T-helper 17 cell (primary cell): ENCODE measurements at regions not wholly inside any gene's neighbourhood (a gene's known extent, or its start where the extent isn't known, plus 50 kb on each side); places are given as distances from the start of the nearest gene placed in this dataset.
"Not testable (repeated sequence)": the region's sequence is repeated elsewhere in the genome, so short reads cannot be mapped to it uniquely, and the experiment has no call there.

Experiments
- ATAC-seq: fragments of 150-1000 bp; cut with Tn5 transposase; 2 replicates; pipeline ENCODE4 v1.10.0; 2021; ENCODE audit warnings: mild to moderate bottlenecking, moderate library complexity
- DNase-seq, 3 donors: peaks; one replicate each; pipeline versions ENCODE4 v3.0.0 to v3.0.0-alpha.2; 2020 to 2021
- H3K9me3 ChIP-seq: one replicate; pipeline ENCODE4 v1.7.0; 2013; ENCODE audit warnings: low read length, mild to moderate bottlenecking; ENCODE audit not compliant: control insufficient read depth, poor library complexity, severe bottlenecking
- H3K27ac Mint-ChIP-seq: one replicate; pipeline ENCODE4 v1.8.0; 2022; ENCODE audit warnings: mild to moderate bottlenecking, moderate library complexity, mixed read lengths
- H3K27me3 Mint-ChIP-seq: one replicate; pipeline ENCODE4 v1.8.0; 2022; ENCODE audit warnings: mixed read lengths
- H3K36me3 Mint-ChIP-seq: one replicate; pipeline ENCODE4 v1.8.0; 2022; ENCODE audit warnings: low read depth, mixed read lengths
- H3K4me1 Mint-ChIP-seq: one replicate; pipeline ENCODE4 v1.8.0; 2022; ENCODE audit warnings: mild to moderate bottlenecking, mixed read lengths
- H3K4me3 Mint-ChIP-seq: one replicate; pipeline ENCODE4 v1.8.0; 2022; ENCODE audit warnings: mild to moderate bottlenecking, moderate library complexity, mixed read lengths

- not testable (repeated sequence) for H3K9me3 ChIP-seq, DNase-seq, H3K4me3 Mint-ChIP-seq, H3K27ac Mint-ChIP-seq, H3K36me3 Mint-ChIP-seq, H3K4me1 Mint-ChIP-seq, ATAC-seq
- peaks cover 20% of the 10 kb centered on the region for H3K27me3 Mint-ChIP-seq
Observed at GRCh38 chr2:131833367-131834202, 305.9 kb downstream of the CCDC74A start.

- not testable (repeated sequence) for H3K4me3 Mint-ChIP-seq, H3K36me3 Mint-ChIP-seq, H3K9me3 ChIP-seq, DNase-seq, ATAC-seq, H3K4me1 Mint-ChIP-seq, H3K27ac Mint-ChIP-seq
- peaks cover 20% of the 10 kb centered on the region for H3K27me3 Mint-ChIP-seq
Observed at GRCh38 chr2:131834203-131835020, 306.7 kb downstream of the CCDC74A start.

DNA sequence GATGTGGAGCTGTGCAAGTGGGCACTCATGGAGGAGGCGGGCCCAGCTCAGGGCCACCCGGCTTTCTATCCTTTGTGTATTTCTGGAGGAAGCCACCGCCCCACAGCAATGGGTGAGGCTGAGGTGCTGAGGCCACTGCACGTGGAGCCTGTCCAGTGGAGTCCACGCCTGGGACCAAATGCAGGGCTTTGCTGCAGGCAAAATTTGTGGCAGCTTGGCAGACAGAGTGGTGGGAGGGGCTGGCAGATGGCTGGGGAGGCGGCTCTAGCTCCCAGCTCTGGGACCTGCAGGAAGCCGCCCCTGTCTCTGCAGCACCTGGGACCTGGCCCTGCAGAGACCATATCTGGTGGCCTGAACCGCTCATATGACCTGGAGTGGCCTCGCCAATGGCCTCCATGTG, 307.3 kb downstream of the CCDC74A start:
- H3K4me3 Mint-ChIP-seq, H3K9me3 ChIP-seq, H3K4me1 Mint-ChIP-seq, H3K36me3 Mint-ChIP-seq, DNase-seq, H3K27ac Mint-ChIP-seq, ATAC-seq: not testable (repeated sequence)
- H3K27me3 Mint-ChIP-seq = peaks cover 26% of the 10 kb centered on the region

DNA sequence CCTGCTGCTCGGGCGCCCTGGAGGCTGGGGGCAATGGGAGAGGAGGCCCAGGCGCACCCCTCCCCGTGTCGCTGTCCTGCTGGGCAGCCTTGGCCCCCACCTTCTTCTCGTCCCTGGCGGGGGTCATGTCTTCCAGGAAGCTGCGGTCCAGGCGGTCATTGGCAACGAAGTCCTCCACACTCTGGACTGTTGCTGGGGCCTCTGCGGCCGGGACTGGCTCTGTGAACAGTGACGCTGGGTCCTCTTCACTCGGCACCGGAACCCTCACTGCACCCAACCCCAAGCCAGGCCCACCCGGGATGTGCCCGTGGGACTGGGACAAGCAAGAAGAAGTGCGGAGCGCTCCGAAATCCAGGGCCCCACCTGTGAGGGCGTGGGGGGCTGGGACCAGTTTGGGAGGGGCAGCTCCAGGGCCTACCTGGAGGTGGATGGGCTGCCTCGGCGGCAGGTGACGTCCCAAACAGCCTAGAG, 308.0 kb downstream of the CCDC74A start:
- peaks cover 26% of the 10 kb centered on the region for H3K27me3 Mint-ChIP-seq
- no peaks in the 10 kb centered on the region for H3K36me3 Mint-ChIP-seq
- no peak overlapping the region for H3K27ac Mint-ChIP-seq
- no peak for ATAC-seq
- H3K4me3 Mint-ChIP-seq = no peak overlapping the region
- no peaks in the 10 kb centered on the region for H3K4me1 Mint-ChIP-seq
- no peak for DNase-seq
- H3K9me3 ChIP-seq = no peaks in the 10 kb centered on the region

GRCh38 chr2:131836116-131836515, 308.4 kb downstream of the CCDC74A start:
- not testable (repeated sequence) for H3K9me3 ChIP-seq, H3K27ac Mint-ChIP-seq, H3K36me3 Mint-ChIP-seq, H3K4me3 Mint-ChIP-seq, ATAC-seq, DNase-seq, H3K4me1 Mint-ChIP-seq
- peaks cover 26% of the 10 kb centered on the region for H3K27me3 Mint-ChIP-seq

GRCh38 chr2:131844044-131844443, 316.4 kb downstream of the CCDC74A start:
- not testable (repeated sequence) for H3K9me3 ChIP-seq, DNase-seq, H3K4me1 Mint-ChIP-seq, H3K36me3 Mint-ChIP-seq, ATAC-seq, H3K27ac Mint-ChIP-seq, H3K4me3 Mint-ChIP-seq, H3K27me3 Mint-ChIP-seq

GRCh38 chr2:131856202-131856601, 305.6 kb downstream of the ANKRD30BL start:
- not testable (repeated sequence) for DNase-seq, H3K27me3 Mint-ChIP-seq, H3K4me3 Mint-ChIP-seq, ATAC-seq, H3K36me3 Mint-ChIP-seq, H3K27ac Mint-ChIP-seq, H3K4me1 Mint-ChIP-seq, H3K9me3 ChIP-seq

- not testable (repeated sequence) for H3K27ac Mint-ChIP-seq, H3K4me3 Mint-ChIP-seq, H3K9me3 ChIP-seq, ATAC-seq, H3K4me1 Mint-ChIP-seq, H3K36me3 Mint-ChIP-seq, DNase-seq, H3K27me3 Mint-ChIP-seq
Observed at GRCh38 chr2:131858197-131858596, 303.6 kb downstream of the ANKRD30BL start.
